ENCODE measurements at regions not wholly inside any gene's neighbourhood (a gene's known extent, or its start where the extent isn't known, plus 50 kb on each side); places are given as distances from the start of the nearest gene placed in this dataset.

GRCh38 chr14:43671716-43672485 is 835.2 kb downstream of the FSCB start (continued):
- no peak for TF ChIP-seq REST (IDR thresholded peaks at IDR 0.05; ENCODE audit: low read depth, low read length)

GRCh38 chr14:43669355-43669754 is 837.7 kb downstream of the FSCB start:
- no peaks in the 10 kb centered on the region for H3K9me2 ChIP-seq
- no peak overlapping the region for H3K27ac ChIP-seq (ENCODE audit: low read depth in 2 of 2, low read length in 1 of 2)
- no peak overlapping the region for H3K4me2 ChIP-seq
- CTCF ChIA-PET = interaction anchor here (0.6 kb wide), 1 partner anchor 115 kb away, joined by 3 read pairs; no protein-coding TSS in a partner anchor
- no peaks in the 10 kb centered on the region for H4K20me1 ChIP-seq (ENCODE audit: insufficient read depth)
- 6% methylated on average over 1 of the region's 1 CpG for WGBS (ENCODE audit: low lambda C conversion rate)
- DNase-seq = no peak
- POLR2A ChIA-PET = no interaction called here
- no peaks in the 10 kb centered on the region for H3K4me1 ChIP-seq (ENCODE audit: control insufficient read depth in 1 of 2, insufficient read depth in 2 of 2, low read depth in 1 of 2, low read length in 1 of 2)
- H3K36me3 ChIP-seq (replicated peaks in 1 of 2; ENCODE audit: control insufficient read depth in 1 of 2, insufficient read depth in 2 of 2, low read length in 1 of 2) = no peaks in the 10 kb centered on the region
- H3K9ac ChIP-seq = no peak overlapping the region
- no peaks in the 10 kb centered on the region for H3K9me3 ChIP-seq
- H2AFZ ChIP-seq (ENCODE audit: low read depth) = no peak overlapping the region
- no peaks in the 10 kb centered on the region for H3K79me2 ChIP-seq (ENCODE audit: insufficient read depth)
- no peaks in the 10 kb centered on the region for H3F3A ChIP-seq (replicated peaks; ENCODE audit: insufficient read depth)
- H3K27me3 ChIP-seq (ENCODE audit: insufficient read depth) = no peaks in the 10 kb centered on the region
- no peak overlapping the region for H3K4me3 ChIP-seq (ENCODE audit: low read depth in 2 of 2, low read length in 1 of 2)
- no peak for TF ChIP-seq RXRA (IDR thresholded peaks at IDR 0.05; ENCODE audit: borderline replicate concordance, low read depth)

- H3F3A ChIP-seq (replicated peaks; ENCODE audit: insufficient read depth) = no peaks in the 10 kb centered on the region
Measured at GRCh38 chr14:43665570-43666267, 841.4 kb downstream of the FSCB start.

More at GRCh38 chr14:43665570-43666267, 841.4 kb downstream of the FSCB start:
- 8% methylated on average over 5 of the region's 9 CpGs for WGBS (ENCODE audit: low lambda C conversion rate)
- Histone ChIP-seq H3K36me3 (replicated peaks in 1 of 2; ENCODE audit: control insufficient read depth in 1 of 2, insufficient read depth in 2 of 2, low read length in 1 of 2) (no peaks in the 10 kb centered on the region), H2AFZ (ENCODE audit: low read depth) (no peak overlapping the region), H3K27ac (ENCODE audit: low read depth in 2 of 2, low read length in 1 of 2) (no peak overlapping the region), H3K4me3 (ENCODE audit: low read depth in 2 of 2, low read length in 1 of 2) (no peak overlapping the region), H3K9me3 (no peaks in the 10 kb centered on the region), H3K9me2 (no peaks in the 10 kb centered on the region), H4K20me1 (ENCODE audit: insufficient read depth) (no peaks in the 10 kb centered on the region), H3K27me3 (ENCODE audit: insufficient read depth) (no peaks in the 10 kb centered on the region), H3K79me2 (ENCODE audit: insufficient read depth) (no peaks in the 10 kb centered on the region), H3K4me2 (no peak overlapping the region), H3K9ac (no peak overlapping the region), H3K4me1 (ENCODE audit: control insufficient read depth in 1 of 2, insufficient read depth in 2 of 2, low read depth in 1 of 2, low read length in 1 of 2) (no peaks in the 10 kb centered on the region)
- no peak for DNase-seq
- TF ChIP-seq TEAD4 (IDR thresholded peaks at IDR 0.05; ENCODE audit: borderline replicate concordance, insufficient read depth) (no peak), RAD21 (IDR thresholded peaks at IDR 0.05; ENCODE audit: low read length) (no peak), RXRA (IDR thresholded peaks at IDR 0.05; ENCODE audit: borderline replicate concordance, low read depth) (no peak), CHD2 (IDR thresholded peaks at IDR 0.05; ENCODE audit: low read length, partially characterized antibody) (no peak), USF2 (IDR thresholded peaks at IDR 0.05; ENCODE audit: borderline replicate concordance, low read depth, low read length) (no peak), NRF1 (IDR thresholded peaks at IDR 0.05; ENCODE audit: low read depth, low read length) (no peak), FOSL2 (IDR thresholded peaks at IDR 0.05; ENCODE audit: borderline replicate concordance, low read depth) (no peak), ZBTB33 (IDR thresholded peaks at IDR 0.05; ENCODE audit: borderline replicate concordance, low read depth) (no peak), RFX5 (IDR thresholded peaks at IDR 0.05; ENCODE audit: low read length) (no peak), EZH2phosphoT487 (IDR thresholded peaks at IDR 0.05; ENCODE audit: borderline replicate concordance, low read depth) (no peak), POLR2AphosphoS5 (IDR thresholded peaks at IDR 0.05; ENCODE audit: low read depth, low read length) (no peak), RCOR1 (IDR thresholded peaks at IDR 0.05; ENCODE audit: low read length) (no peak), NFIC (IDR thresholded peaks at IDR 0.05; ENCODE audit: borderline replicate concordance) (no peak), FOXM1 (IDR thresholded peaks at IDR 0.05; ENCODE audit: low read depth) (no peak)
- CTCF ChIA-PET = interaction anchor here (0.6 kb wide), 1 partner anchor 141 kb away, joined by 3 read pairs; no protein-coding TSS in a partner anchor
- POLR2A ChIA-PET = no interaction called here

All from SK-N-SH (cell line).